Stimulated activated CD4-positive, alpha-beta T cell treated with anti-CD3 and anti-CD28 coated beads, Interleukin-4, amount 100 ng/mL, for 4 hours (primary cell): ENCODE measurements at regions not wholly inside any gene's neighbourhood (a gene's known extent, or its start where the extent isn't known, plus 50 kb on each side); places are given as distances from the start of the nearest gene placed in this dataset.

ENCODE experiments used
- DNase-seq, 2 experiments: peaks; one replicate each; pipeline ENCODE4 v3.0.0-alpha.2; 2020

- no peak for DNase-seq
Measured at GRCh38 chr4:11898796-11899195, 470.1 kb upstream of the HS3ST1 start.

DNA sequence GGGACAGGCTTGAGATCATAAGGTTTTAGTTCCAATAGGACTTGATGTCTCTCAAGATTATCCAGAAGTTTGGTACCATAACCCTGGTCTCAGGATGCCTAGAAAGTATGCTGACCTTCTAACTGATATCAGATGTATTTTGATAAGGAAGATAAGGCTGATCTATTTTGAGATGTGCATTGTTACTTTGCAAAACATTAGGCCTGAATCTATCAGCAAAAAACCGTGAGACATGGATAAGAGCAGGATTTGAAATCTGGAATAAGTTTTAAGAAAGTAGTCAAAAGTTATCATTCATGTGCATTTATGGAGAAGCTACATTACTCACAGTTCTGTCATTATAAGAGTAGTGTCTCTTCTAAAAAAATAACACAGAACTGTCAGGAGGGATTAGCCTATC, 467.1 kb upstream of the HS3ST1 start:
- DNase-seq, result no peak

- DNase-seq, result no peak
Measured at GRCh38 chr4:11894977-11895376, 466.3 kb upstream of the HS3ST1 start.

DNA sequence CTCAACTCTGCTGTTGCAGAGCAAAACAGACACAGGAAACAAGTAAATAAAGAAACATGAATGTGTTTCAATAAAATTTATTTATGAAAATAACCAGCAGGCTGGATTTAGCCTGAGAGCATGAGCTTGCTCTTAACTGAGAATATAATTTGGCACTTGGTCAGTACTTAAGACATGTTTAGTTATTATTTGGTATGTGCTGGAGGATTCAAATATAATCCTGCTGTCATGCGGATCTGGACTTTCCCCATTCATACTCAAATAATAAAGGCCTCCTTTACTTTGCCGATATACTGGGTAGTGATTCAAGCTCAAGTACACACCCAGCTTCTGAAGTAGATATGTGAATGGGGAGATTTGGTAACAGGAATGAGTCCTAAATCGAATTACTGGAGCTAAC, 465.5 kb upstream of the HS3ST1 start:
- DNase-seq, result no peak

DNA sequence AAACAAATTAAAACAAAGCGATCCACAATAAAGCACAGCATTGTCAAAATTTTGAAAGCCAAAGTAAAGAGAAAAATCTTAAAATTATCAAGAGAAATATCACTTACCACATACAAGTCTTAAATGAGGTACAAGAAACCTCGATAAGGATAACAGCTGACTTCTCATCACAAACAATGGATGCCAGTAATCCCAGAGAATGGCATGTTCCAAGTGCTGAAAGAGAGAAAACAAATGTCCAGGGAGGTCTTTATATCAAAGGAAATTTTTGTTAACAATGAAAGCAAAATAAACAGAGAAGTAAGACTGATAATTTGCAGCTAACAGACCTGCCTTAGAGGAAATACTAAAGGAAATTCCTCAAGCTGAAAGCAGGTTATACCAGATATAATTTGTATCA, 460.4 kb upstream of the HS3ST1 start:
- DNase-seq, result no peak

- no peak for DNase-seq
Measured at GRCh38 chr4:11881947-11882346, 453.3 kb upstream of the HS3ST1 start.

DNA sequence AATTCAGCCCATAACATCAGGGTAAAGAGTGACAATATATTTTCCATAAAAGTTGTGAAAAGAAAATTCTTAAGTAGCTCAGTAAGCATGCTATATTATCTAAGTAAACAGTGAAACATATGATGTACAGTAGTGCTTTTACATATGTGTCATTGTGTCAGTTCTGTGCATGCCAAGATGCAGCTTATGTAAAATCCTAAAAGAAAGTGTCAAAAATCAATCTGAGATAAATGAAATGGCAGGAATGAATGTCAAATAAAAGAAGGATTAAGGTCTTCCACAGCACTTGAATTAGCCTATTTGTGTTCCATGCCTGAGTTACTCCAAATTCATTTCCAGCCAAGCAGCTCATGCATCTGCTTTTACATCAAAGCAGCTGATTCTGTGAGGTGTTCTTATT, 452.7 kb upstream of the HS3ST1 start:
- no peak for DNase-seq

GRCh38 chr4:11878241-11878640, 449.5 kb upstream of the HS3ST1 start:
- no peak for DNase-seq

DNA sequence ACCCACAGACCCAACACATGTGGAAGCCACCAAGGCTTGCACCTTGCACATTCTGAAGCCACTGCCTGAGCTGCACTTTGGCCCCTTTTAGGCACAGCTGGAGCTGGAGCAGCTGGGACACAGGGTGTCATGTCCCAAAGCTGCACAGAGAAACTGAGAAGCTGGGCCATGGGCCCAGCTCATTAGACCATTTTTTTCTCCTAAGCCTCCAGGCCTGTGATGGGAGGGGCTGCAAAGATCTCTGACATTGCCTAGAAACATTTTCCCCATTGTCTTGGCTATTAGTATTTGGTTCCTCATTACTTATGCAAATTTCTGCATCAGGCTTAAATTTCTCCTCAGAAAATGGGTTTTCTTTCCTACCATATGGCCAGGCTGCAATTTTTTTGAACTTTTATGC, 447.4 kb upstream of the HS3ST1 start:
- no peak for DNase-seq

- DNase-seq, result no peak
Measured at GRCh38 chr4:11869191-11869870, 440.6 kb upstream of the HS3ST1 start.

GRCh38 chr4:11866391-11866790, 437.7 kb upstream of the HS3ST1 start:
- DNase-seq, result no peak

- DNase-seq, result no peak
Measured at GRCh38 chr4:11860996-11861395, 432.3 kb upstream of the HS3ST1 start.

DNA sequence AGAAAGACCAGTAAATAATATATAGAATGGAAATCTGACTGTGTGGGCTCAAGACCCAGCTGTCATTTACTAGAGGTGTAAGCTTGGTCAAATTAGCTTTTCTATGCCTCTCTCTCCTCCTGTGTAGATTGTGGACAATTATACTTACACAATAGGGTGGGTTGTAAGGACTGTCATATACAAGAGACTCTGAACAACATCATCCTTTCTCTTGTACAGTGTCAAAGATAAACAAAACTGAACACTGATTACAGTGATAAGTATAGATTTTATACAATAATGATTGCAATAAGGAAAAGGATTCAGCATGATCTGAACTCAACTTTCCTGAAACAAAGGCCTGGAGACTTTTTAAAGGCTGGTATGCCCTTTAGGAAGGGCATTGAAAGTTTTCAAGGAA, 429.2 kb upstream of the HS3ST1 start:
- DNase-seq, result no peak

GRCh38 chr4:11847167-11847566, 418.5 kb upstream of the HS3ST1 start:
- no peak for DNase-seq

GRCh38 chr4:11843927-11844326, 415.2 kb upstream of the HS3ST1 start:
- no peak for DNase-seq

DNA sequence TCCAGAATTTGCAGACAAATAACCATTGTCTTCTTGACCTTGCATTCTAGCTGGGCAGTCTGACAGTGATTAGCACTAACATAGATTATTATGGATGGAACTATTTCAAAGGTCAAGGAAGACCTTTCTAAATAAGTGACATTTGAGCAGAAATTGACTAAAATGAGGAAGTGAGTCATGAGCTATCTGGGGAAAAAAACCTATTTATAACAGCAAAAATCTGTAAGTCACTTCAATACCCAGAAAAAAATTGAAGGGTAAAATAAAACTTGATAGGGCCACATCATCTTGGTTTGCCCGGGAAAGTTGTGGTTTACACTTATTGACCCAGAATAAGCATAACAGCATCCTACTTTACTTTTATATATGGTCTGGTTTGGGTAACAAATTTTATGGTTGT, 414.6 kb upstream of the HS3ST1 start:
- no peak for DNase-seq

- DNase-seq, result no peak
Measured at GRCh38 chr4:11842620-11843263, 414.0 kb upstream of the HS3ST1 start.

DNA sequence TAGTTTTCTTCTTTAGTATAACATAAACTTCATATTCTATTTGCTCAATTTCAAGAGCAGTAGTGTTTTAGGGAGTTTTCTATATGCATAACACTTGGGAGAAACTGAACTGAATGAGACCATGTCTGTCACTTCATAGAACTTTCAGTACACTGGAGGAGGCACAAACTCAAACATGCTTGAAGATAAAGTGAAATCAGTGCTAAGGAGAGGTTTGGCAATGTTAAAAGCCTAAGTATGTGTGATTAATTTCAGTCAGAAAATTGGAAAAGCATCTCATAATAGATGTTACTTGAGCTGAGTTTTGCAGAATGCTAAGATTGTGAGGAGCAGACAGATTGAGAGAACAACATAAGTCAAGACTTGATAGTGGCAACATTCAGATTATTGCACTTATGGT, 411.2 kb upstream of the HS3ST1 start:
- no peak for DNase-seq

- DNase-seq, result no peak
Measured at GRCh38 chr4:11831739-11832138, 403.0 kb upstream of the HS3ST1 start.

DNA sequence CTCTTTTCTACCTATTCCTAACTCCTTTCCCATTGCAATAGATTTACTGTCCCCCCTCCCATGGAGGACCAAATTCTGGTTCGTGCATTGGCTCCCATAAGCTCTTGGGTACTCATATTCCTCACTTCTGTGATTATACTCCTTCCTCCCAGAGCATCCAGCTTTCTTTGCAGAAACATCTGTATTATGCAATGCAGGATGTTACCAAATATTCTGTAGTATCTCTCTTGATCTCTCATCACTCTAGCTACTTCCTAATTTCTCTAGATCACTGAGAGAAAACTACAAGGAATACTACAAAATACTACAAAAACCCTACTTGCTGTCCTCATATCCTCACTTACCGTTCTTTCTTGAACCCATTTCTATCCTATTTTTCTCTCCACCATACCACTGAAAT, 395.9 kb upstream of the HS3ST1 start:
- no peak for DNase-seq

GRCh38 chr4:11821772-11822430, 393.2 kb upstream of the HS3ST1 start:
- no peak for DNase-seq

GRCh38 chr4:11817088-11817487, 388.4 kb upstream of the HS3ST1 start:
- no peak for DNase-seq

- DNase-seq, result no peak
Measured at GRCh38 chr4:11814758-11815157, 386.1 kb upstream of the HS3ST1 start.

DNA sequence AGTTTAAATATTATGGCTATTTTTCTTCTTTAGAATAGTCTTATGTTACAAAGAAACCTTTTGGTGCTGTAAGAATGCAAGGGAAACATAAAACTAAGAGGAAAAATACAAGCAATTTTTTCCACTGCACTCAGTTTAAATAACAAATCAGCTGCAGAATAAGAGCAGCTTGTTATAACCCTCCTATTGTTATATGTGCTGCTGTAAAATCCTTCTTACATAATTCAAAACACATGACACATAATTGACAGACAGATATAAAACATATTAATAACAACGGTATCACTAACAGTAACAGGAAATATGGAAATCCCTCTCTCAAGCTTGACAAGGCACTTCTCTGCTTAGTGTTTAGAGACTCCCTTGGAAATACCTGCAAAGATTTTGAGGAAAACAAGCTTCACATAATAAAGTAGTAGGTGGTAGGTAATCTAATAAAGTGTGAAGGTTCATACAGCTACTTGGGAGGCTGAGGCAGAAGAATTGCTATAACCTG, 385.3 kb upstream of the HS3ST1 start:
- no peak for DNase-seq
